DOHH2 (cell line): ENCODE measurements at regions not wholly inside any gene's neighbourhood (a gene's known extent, or its start where the extent isn't known, plus 50 kb on each side); places are given as distances from the start of the nearest gene placed in this dataset.

Source experiments
- CTCF ChIP-seq: fragments of 200-600 bp; sonication (generic); IDR thresholded peaks from one replicate; pipeline ENCODE4 v1.5.1; 2014; ENCODE audit warnings: antibody characterized with exemption, mild to moderate bottlenecking, low read depth, low read length; ENCODE audit not compliant: poor library complexity, severe bottlenecking
- EZH2phosphoT487 ChIP-seq: fragments of 200-600 bp; sonication (generic); IDR thresholded peaks from 2 replicates; pipeline ENCODE4 v1.6.1; 2017; ENCODE audit warnings: borderline replicate concordance, mild to moderate bottlenecking, antibody characterized with exemption, low read length, moderate library complexity, mixed read lengths

DNA sequence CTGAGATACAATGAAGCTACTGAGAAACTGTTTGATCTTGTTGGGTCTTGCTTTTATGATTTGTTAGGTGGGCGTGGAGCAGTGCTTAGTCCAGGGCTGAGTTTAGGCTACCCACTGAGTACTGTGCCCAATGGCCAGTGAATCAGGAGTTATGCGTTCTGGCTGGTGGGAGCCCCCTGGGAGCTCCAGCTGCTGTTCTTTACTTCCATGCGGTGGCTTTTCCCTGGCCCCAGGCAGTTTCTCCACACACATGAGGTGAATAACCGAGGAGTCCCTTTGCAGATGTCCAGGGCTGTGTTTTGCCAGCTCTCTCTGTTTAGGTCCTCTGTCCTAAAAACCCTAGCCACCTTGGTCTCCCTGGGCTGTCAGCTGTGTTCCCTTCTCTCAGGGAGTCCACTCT, 106.5 kb downstream of the KLF13 start:
- no peak for TF ChIP-seq EZH2phosphoT487
- TF ChIP-seq CTCF: no peak
